GM19351 (cell line): ENCODE measurements at regions not wholly inside any gene's neighbourhood (a gene's known extent, or its start where the extent isn't known, plus 50 kb on each side); places are given as distances from the start of the nearest gene placed in this dataset.

ENCODE experiments used
- ATAC-seq: cut with Tn5 transposase; IDR thresholded peaks from one replicate; pipeline ENCODE4 v1.9.1; 2021; ENCODE audit warnings: mild to moderate bottlenecking, moderate library complexity; ENCODE audit not compliant: unreplicated experiment

DNA sequence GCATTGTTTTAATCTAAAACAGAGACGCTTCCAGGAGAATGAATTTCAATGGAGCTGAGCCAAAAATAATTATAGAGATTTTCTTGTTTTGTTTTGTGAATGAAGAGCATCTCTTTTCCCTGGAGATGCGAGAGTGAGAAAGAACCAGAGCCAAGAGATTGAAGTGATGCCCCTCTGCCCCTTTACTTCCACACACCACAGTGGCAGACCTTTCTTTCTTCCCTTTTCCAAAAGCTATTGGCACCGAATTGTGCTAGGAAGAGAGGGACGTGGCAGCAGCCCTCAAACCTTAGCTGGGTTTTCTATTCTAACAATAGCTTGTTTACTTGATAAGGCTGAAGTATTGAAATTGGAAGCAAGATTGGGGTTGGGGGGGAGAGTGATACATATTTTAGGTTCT, 133.0 kb upstream of the TMEM161B start:
- no peak for ATAC-seq

DNA sequence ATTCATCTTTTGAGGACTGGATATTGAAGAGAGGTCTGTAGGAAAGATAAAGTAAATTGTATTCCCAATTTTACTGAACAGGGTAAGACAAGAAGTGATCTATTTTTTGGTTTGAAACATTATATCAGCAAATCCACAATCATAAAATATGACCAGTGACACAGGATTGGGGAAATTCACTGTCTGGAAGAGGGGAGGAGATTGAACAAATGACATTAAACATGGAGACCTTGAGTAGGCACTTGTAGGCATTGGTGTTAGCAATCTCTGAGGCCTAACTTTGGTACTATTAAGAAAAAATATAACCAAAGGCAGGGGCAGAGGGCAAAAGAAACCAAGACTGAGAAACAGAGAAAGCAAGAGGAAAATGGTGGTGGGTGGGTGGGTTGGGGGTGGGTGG, 132.6 kb upstream of the TMEM161B start:
- ATAC-seq, result no peak

DNA sequence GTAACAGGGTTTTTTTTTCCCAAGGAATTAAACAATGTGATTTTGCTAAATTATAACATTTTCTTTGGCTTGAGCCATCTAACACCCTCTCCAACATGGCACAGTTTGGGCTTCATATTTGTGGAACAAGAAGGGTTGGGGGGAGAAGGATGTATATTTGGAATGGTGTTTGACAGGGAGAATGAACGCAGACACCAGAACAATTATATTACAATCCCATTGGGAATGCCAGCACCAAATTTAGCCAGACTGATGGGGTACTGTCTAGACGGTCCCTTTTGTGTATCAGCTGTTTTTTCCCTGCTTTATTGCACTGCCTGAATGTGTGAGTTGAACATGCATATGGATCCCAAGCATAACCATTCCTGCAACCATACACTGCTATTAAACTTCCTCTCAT, 130.9 kb upstream of the TMEM161B start:
- ATAC-seq, result no peak

DNA sequence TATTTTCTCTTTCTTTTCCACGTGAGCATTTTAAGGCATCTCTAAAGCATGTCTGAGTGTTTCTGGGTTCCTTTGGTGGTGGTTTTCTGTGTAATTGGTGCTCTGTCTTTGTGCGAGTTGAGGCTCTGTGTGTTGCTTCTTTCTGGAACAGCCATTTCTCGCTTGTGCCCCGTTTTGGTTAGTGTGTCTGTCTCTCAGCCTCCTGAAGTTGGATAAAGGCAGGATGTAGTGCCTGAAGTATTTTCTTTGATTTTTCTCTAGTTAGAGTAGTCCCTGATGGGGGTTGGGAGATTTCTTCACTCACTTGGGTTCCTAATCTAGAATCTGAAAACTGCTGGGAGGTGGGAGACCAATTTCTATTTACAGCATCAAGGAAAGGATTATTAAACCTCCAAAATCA, 129.7 kb upstream of the TMEM161B start:
- no peak for ATAC-seq

DNA sequence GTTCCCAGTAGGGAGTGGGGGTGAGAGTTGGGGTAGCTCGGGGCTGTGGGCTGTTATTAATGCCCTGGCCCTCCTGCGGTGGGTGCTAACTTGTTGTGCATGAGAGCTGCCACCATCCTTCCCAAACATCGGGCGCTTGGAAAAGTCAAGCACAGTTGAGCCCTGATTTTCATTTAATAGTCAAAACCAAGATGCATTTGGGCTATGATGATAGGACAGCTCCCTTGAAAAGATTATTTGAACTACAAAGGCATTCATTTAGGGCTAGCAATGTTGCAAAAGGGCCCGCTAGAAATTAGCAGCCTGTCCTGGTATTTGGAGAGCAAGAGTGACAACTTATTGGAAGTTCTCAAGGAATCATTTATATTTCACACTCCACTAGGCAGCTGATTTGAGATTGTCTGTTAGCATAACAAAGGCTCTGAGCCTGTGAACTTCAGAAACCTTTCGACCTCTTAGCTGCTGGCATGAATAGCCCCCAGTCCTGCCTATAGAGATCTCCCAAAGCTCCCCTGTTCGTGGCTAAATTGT, 128.2 kb upstream of the TMEM161B start:
- ATAC-seq, result no peak

DNA sequence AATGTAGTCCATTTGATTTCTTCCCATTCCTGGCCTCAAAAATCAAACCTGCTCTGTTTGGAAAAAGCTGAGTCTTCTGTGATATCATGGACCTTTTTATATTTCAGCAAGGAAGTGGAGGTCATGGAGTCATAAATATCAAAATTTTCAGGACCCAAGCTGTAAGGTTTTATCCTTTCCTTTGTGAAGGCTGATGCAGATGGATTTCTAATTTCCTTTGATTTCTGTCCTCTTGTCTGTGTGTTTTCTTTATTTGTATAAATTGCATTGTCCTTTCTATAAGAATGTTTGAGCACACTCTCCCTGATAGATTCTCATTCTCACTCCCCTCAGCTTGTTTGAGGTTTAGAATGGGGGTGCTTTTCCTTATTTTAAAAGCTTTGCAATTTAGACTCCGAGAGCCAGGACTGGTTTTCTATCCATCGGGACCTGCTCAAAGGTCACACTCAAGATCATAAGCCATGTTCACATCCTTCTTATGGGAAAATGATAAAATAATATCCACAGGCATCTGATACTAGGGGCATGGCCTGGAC, 127.4 kb upstream of the TMEM161B start:
- ATAC-seq, result no peak

DNA sequence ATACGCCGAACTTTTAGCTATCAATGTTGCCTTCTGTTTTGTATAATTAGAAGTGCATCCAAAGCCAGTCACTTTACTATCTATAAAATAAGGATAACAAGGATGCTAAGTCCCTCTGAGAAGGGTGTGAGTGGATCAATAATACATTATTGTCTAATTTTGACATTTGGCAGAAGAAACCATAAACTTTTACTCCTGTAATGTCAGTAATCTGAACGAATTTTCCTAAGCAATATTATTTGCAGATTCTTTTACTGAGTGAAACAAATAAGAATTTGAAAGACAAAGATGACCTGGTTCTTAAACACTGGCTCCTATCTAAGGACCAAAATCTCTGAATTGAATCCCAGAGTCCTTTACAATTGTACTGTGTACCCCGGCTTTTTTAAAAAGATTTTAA, 126.6 kb upstream of the TMEM161B start:
- ATAC-seq, result no peak

DNA sequence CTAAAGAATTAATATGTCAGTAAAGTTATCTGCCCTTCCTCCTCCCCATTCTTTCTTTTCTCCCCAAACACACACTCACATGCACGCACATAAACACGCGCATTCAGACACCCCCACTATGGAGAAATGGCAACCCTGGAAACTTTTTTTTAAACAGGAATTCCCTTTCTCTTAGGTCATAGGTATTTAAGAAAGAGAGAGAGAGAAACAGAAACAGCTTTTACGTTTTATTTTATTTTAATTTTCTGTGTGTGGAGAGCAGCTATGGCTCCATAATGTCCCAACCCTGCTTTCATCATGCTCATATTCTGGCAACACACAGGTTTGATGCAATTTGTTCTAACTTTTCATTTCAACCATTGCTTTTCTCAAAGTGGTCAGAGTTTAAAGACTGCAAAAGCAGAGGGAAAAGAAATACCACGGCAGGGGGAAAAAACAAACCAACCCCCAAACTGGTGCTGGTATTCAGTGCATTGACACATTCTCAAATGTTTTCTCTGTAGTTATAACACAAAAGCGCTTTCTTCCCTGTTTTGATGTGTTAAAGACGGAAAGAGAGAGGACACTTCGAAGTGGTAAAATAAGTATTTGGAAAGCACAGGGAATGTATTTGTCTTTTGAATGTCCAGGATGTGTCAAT, 126.0 kb upstream of the TMEM161B start:
- no peak for ATAC-seq

DNA sequence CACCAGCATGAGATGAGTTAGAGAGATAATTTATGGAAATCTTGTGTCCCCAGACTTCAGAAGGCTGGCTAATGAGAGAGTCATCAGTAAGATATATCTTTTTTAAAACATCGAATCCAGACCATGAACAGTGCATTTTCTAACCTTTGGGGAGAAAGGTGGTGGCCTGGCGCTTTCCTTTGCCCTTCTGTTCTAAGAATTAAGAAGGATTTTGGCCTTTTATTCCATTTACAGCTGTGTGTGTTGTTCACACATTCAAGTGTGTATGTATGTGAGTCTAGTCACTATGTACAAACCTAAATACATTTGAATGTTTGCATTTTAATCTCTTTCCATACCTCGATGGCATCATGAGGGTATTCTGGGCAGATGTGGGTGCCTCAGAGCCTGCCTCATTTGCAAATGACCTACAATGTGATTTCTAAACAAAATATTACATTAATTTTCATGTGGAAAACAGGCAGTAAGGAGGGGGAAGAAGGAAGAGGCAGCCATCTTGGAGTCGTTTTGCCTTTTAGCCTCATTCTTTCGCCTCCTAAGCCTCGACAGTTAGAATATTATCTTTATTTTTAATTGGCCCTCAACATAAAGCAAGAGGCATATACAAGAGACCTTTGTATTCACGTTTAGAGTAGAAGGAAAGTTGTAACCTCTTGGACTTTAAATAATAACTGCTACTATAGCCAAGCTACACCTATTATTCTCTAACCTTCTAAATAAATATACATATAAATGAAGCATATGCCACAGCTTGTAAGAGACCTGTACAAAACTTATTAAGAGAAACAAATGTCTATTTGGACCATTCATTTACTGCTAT, 125.3 kb upstream of the TMEM161B start:
- no peak for ATAC-seq

DNA sequence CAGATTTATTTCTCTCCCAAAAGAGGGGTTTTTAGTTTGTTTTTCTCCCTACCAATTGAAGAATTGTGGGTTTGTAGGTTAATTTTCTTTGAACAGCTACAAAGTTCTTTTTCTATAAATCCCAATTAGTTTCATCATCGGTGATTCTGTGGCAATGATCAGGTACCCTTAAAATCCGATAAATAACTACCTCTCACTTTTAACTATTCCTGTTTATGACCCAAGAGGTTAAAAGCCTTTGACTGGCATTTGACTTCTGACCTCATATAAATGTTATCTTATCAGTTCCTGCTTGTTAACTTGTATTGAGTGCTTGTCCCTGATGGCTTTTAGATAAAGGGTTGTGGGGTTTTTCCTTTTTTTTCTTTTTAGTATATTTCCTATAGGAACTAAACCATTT, 124.4 kb upstream of the TMEM161B start:
- ATAC-seq, result no peak

DNA sequence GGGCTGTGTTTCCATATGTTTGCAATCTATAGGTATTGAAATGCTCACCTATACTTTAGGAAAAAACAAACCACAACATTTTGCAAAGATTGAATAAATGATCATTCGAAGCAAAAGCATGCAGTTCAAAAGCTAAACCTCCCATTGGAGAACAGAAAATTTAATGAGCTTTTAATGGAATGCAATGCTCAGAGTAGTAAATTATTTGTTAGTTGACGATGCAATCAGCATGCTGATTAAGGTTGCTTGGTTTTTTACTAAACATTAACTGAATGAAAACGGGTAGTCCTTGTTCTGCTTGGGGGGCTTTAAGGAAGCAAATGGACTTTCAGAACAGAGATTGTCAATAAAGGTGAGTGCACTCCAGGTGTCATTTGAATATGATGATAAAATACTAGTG, 123.3 kb upstream of the TMEM161B start:
- no peak for ATAC-seq

DNA sequence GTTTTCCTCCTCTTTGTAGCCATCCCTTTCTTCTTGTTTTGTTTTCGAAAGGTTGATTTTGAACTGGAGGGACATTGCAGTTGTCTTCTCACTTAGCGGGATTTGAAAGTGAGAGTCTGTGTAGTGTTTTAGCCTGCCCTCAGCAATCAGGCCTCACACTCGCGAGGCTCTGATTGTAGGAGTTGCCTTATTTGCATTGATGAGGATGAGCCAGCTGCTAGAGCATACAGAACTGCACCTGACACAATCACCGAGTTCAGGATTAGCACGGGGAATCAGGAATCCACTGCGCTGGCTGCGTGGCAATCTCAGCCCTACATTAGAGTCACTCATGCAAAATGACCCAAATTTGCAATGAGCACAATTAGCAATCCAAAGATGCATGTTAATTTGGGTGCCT, 122.5 kb upstream of the TMEM161B start:
- no peak for ATAC-seq

DNA sequence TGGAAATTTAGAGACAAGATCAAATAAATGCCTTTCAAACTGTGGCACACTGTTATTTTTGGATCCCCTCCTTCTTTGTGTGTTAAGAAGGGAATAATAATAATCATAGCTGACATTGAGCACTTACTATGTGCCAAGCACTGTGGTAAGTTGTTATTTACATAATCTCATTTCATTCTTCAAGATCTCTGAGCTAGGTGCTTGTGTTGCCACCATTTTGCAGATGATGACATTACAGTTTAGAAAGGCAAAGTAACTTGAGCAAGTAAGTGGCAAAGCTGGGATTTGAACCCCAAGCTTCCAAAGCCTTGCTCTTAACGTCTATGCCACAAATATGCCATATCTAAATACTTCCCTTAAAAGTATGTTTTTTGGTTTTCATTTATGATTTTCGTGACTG, 121.8 kb upstream of the TMEM161B start:
- ATAC-seq, result no peak

DNA sequence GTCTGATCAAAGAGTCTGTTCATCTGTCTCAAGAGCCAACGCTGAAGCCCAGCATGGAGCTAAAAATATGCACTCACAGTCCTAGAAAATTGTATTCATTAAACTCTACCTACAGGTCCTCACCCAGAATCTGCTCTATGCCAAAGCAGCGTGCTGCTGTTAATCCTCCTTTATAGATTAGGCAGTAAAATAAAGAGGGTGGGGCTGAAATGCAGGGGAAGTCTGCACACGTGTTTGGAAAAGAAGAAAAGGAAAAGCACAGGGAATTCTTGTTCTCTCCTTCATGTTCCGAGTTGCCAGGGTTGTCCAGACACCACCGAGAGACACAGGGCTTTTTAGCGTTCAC, 121.4 kb upstream of the TMEM161B start:
- no peak for ATAC-seq

DNA sequence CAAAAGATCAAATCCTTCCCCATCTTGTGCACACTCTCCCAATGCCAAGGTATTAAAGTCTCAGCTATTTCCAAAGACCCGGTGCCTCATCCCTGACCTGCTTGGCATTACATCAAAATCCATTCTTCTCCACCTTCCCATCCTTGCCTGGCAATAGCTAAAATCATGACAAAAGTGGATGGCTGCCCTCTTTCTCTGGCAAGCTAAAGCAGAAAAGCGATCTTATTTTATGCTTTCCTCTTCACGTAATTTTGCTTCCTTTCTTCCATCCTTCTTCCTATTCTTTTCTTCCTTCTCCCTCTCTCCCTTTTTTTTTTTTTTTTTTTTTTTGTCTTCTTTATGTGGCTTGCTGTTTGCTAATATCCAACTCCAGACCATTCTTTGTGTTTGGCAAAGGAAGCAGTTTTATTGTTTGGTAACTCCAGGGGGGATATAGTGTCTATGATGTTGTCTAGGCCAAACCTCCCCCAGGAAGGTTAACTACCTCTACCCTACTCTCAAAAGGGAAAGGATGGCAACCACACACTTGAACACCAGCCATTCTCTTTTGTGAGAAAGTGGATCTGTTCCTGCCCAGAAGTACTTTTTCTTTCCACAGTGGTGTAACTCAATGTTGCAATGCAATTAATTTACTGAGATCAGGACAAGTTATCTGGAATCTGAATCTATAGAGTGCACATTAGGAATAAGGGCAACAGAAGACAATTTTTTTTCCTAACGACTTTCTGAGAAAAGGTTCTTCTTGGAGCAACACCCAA, 120.9 kb upstream of the TMEM161B start:
- no peak for ATAC-seq

DNA sequence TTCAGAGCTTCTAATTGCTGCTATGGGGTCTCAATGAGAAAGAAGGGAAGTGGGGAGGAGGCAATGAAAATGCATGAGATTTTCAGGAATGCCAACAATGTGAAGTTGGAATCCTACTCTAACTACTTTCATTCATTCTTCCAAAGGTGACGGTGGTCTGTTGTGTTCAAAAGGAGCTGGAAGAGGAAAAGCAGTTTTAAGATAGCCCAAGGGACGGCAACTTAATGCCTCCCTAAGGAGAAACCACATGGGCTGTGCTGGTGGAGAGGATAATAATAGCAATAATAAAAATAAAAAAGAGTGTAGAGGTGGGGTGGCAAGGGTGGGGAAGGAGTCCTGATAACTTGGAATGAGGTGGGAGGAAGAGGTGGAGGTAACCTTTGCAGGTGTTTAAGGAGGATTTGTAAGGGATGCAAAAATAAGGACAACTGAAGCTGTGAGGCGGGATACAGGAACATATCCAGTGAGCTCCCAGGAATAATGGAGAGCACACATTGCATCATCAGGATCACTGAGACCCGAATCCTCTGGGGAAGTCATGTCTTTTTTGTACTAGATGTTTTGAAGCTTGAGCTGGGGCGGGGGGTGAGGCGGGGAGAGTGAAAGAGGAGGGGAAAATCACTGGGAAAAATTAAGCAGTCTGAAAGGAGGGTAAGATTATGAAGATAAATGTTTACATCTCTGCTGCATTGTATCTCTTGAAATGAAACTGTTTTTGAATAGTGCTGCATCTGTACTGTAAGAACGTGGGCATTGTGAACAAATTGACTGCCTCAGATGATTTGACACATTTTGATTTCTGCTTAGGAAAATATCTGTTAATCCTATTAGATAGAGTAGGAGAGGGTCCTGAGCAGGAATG, 120.1 kb upstream of the TMEM161B start:
- no peak for ATAC-seq

DNA sequence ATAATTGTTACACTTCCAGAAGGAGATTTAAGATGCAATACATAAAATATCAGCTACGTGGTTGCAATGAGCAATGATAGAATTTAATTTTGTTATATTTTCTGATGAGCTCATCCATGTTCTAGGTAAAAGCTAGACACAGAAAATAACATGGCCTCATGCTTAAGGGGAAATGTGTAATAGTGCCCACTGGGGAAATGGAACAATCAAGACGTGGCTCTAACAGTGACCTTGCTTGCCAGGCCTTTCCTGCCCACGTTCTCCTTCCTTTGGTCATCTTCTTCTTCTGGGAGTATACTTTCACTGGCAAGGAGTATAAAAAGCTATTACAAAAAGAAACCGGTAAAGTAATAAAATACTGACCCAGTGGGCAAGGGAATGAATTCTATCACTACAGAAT, 116.2 kb upstream of the TMEM161B start:
- ATAC-seq, result no peak

DNA sequence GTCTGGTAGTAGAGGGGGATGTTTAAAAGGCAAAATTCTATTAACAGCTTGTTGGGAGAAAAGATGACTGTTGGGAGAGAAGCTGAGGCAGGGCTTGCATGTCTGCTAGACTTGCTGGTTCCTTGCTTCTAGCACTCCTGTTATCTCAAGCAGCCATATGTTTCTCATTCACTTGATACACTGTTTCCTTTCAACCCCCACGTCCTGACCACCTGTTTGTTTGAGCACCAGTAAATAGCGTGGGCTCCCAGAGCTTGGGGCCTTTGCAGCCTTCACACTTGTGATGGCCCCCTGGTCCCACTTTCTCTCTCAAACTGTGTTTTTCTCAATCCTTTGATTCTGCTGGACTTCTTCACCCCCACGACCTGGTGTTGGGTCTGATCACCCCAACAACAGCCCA, 111.7 kb upstream of the TMEM161B start:
- ATAC-seq, result no peak

DNA sequence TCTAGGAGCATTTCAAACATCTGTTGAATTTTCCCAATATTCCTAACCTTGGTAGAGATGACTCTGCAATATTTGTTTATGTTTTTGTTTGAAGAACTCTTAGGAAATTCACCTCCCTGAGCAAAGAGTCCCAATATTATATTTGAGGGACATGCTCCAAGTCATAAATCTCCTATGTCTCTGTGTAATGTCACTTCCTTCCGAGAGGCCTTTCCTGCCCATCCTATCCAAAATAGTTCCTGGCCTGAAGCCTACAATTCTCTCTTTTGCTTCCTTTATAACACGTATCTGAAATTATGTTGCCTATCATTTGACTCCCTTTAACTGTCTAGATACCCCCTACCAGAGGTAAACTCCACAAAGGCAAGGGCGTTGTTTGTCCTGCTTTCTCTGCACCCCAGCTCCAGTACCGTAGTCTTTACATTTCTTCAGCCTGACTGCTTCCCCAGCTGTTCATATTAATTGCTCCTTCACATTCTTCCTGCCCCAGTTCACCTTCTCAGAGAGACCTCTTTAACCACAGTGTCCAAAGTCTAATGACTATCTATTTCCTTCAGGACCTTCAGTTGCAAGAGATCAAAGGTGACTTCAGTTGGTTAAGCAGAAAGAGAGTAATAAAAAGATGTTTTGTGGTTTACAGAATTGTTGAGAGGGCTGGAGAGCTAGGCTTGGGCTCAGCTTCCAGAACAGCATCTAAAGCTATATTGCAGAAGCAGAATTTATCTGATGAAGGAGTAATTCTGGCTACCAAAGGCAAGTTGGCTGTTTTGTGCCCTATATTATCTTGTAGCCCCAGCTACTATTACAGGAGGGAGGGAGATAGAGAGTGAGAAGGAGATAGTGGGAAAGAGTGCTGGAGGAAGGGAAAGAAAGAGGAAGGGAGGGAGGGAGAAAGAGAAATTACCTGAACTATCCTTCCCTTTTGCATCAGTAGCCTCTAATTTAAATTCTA, 109.3 kb upstream of the TMEM161B start:
- no peak for ATAC-seq

DNA sequence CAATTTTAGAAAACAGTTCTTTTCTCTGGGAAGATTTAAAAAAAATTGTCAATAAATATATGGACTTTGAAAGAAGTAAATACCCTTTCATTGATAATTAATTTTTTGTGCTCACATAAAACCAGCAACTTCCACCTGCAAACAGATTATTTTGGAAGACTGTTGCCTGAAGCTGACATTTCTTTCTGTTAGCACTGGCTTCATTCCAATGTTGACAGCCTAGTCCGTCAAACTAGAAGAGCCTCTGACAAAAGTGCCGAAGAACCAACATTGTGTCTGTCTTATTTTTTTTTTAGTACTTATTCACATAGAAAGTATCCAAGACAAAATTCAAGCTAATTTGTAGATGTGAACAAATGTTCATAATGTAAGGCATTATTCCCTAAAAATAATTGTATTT, 108.6 kb upstream of the TMEM161B start:
- no peak for ATAC-seq
